Suprapubic skin (tissue), 4 donors: ENCODE measurements at regions not wholly inside any gene's neighbourhood (a gene's known extent, or its start where the extent isn't known, plus 50 kb on each side); places are given as distances from the start of the nearest gene placed in this dataset.

ENCODE experiments used
- DNase-seq, 2 donors: peaks; one replicate each; pipeline ENCODE4 v3.0.0-alpha.2; 2019; ENCODE audit warnings: low spot score in 2 of 2
- H3K27ac ChIP-seq: fragments of 200-600 bp; sonication (generic); one replicate; pipeline ENCODE4 v1.5.1; 2019
- H3K27me3 ChIP-seq: fragments of 200-600 bp; sonication (generic); one replicate; pipeline ENCODE4 v1.5.1; 2019
- H3K36me3 ChIP-seq: fragments of 200-600 bp; sonication (generic); one replicate; pipeline ENCODE4 v1.5.1; 2019
- H3K4me1 ChIP-seq: fragments of 200-600 bp; sonication (generic); one replicate; pipeline ENCODE4 v1.5.1; 2019
- H3K4me3 ChIP-seq: fragments of 200-600 bp; sonication (generic); one replicate; pipeline ENCODE4 v1.5.1; 2019; ENCODE audit warnings: mild to moderate bottlenecking
- H3K9me3 ChIP-seq: fragments of 200-600 bp; sonication (generic); one replicate; pipeline ENCODE4 v1.5.1; 2019
- EP300 ChIP-seq: sonication (generic); formaldehyde crosslinking; IDR thresholded peaks from one replicate; pipeline ENCODE4 v1.6.1; 2017; ENCODE audit warnings: antibody characterized with exemption
- POLR2A ChIP-seq, 2 donors: fragments of 450-650 bp; IDR thresholded peaks; one replicate each; pipeline ENCODE4 v1.6.1; 2017; ENCODE audit warnings: antibody characterized with exemption in 2 of 2, mild to moderate bottlenecking in 2 of 2, moderate library complexity in 2 of 2
- POLR2AphosphoS5 ChIP-seq, 3 donors: sonication (generic); formaldehyde crosslinking; IDR thresholded peaks; one replicate each; pipeline ENCODE4 v1.6.1; 2017; ENCODE audit warnings: antibody characterized with exemption in 3 of 3
- WGBS: methylation state at CpG from one replicate; pipeline ENCODE4 v1.1.5; 2018; 5-methylcytosine and 5-hydroxymethylcytosine counted together
- TF ChIP-seq, protein P1 (sequence below), 2 donors: fragments of 200-600 bp in 1 of 2; fragments of 450-650 bp in 1 of 2; sonication (generic) in 1 of 2; IDR thresholded peaks; one replicate each; pipeline ENCODE4 v1.5.1; 2016 to 2019; ENCODE audit warnings: antibody characterized with exemption in 2 of 2, mild to moderate bottlenecking in 1 of 2, moderate library complexity in 1 of 2

DNA sequence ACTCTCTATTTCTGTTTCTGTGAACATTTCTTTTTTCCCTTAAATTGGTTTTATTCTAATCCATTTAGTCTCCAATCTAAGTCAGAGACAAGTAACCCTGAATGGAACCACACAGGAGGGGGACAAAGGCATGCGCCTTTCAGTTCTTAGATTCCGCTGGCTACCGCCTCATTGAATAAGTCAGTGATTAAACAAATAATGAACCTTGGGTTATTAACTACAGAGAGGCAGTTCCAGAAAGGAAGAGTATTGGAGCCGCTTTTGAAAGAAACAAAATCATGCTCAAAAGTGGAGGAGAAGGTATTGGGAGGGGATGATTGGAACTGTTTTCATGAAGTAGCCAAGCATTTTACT is 459.8 kb upstream of the DAB1 start:
- Histone ChIP-seq H3K9me3 (no peaks in the 10 kb centered on the region), H3K4me1 (no peaks in the 10 kb centered on the region), H3K36me3 (no peaks in the 10 kb centered on the region), H3K27ac (no peak overlapping the region), H3K27me3 (no peaks in the 10 kb centered on the region), H3K4me3 (no peak overlapping the region)
- 94% methylated on average over 4 of the region's 4 CpGs for WGBS
- DNase-seq = no peak
- TF ChIP-seq, protein P1, sequence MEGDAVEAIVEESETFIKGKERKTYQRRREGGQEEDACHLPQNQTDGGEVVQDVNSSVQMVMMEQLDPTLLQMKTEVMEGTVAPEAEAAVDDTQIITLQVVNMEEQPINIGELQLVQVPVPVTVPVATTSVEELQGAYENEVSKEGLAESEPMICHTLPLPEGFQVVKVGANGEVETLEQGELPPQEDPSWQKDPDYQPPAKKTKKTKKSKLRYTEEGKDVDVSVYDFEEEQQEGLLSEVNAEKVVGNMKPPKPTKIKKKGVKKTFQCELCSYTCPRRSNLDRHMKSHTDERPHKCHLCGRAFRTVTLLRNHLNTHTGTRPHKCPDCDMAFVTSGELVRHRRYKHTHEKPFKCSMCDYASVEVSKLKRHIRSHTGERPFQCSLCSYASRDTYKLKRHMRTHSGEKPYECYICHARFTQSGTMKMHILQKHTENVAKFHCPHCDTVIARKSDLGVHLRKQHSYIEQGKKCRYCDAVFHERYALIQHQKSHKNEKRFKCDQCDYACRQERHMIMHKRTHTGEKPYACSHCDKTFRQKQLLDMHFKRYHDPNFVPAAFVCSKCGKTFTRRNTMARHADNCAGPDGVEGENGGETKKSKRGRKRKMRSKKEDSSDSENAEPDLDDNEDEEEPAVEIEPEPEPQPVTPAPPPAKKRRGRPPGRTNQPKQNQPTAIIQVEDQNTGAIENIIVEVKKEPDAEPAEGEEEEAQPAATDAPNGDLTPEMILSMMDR (IDR thresholded peaks at IDR 0.05) = no peak
- no peak for TF ChIP-seq POLR2A (IDR thresholded peaks at IDR 0.05)
- TF ChIP-seq EP300 = no peak
- no peak for TF ChIP-seq POLR2AphosphoS5 (IDR thresholded peaks at IDR 0.05)

DNA sequence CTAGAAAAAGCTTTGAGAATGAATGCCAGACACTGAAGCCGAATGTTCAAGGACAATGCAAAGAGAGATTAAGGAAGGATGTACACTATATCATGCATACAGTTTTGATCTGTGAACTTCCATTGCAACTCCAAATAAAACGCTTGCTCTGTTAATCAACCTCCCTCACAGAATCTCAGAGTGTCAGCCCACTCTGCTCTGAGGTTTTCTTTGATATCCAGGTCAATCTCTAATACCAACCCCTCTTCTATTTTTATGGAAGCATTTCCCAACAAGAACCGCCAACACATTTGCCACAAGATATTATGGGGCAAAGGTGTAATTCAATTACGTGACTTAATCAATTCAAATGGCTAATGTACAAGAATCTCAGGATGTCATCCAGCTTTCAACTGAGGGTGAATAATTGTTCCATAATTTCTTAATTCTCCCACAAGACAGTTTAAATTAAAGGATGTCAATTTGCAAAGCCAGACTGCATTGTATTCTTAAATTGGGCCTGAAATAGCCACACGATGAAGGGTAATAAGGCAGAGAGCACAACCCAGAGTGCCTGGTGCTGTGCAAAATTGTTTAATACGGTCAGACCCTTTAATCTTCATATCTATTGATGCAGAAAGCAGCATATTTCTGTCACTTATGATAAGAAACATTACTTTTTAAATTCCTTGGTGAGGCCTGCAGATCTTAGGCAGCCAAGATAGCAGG is 459.2 kb upstream of the DAB1 start:
- H3K4me1 ChIP-seq = no peaks in the 10 kb centered on the region
- no peaks in the 10 kb centered on the region for H3K27me3 ChIP-seq
- no peak overlapping the region for H3K4me3 ChIP-seq
- H3K27ac ChIP-seq = no peak overlapping the region
- no peaks in the 10 kb centered on the region for H3K36me3 ChIP-seq
- no peak for TF ChIP-seq EP300
- no peak for TF ChIP-seq POLR2AphosphoS5 (IDR thresholded peaks at IDR 0.05)
- TF ChIP-seq, protein P1 (IDR thresholded peaks at IDR 0.05) = no peak
- TF ChIP-seq POLR2A (IDR thresholded peaks at IDR 0.05) = no peak
- no peaks in the 10 kb centered on the region for H3K9me3 ChIP-seq
- 88% methylated on average over 6 of the region's 6 CpGs for WGBS
- DNase-seq = no peak

DNA sequence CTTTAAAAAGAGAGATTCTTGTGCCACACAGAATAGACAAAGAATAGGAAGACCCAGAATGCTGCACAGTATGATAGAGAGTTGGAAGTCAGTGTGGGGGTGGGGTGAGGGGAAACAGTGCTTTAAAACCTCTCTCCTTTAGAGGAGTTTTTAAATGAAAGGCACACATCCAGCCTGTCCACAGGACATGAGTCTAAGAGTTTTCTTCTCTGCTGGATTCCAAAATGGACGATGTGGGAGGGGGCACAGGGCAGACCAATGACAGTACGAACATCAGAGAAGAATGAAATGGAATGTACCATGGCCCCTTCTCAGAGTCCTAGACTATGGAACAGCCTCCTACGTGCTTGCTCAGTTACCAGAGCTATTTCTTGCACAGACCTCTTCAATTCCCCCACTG is 458.2 kb upstream of the DAB1 start:
- no peak for DNase-seq
- Histone ChIP-seq H3K27ac (no peak overlapping the region), H3K4me1 (no peaks in the 10 kb centered on the region), H3K36me3 (no peaks in the 10 kb centered on the region), H3K9me3 (no peaks in the 10 kb centered on the region), H3K27me3 (no peaks in the 10 kb centered on the region), H3K4me3 (no peak overlapping the region)
- 77% methylated on average over 3 of the region's 3 CpGs for WGBS
- TF ChIP-seq, protein P1 (IDR thresholded peaks at IDR 0.05) = no peak
- no peak for TF ChIP-seq EP300
- no peak for TF ChIP-seq POLR2A (IDR thresholded peaks at IDR 0.05)
- TF ChIP-seq POLR2AphosphoS5 (IDR thresholded peaks at IDR 0.05) = no peak

GRCh38 chr1:57881639-57882038 is 457.8 kb upstream of the DAB1 start:
- H3K27ac ChIP-seq = no peak overlapping the region
- no peak for TF ChIP-seq EP300
- H3K4me1 ChIP-seq = no peaks in the 10 kb centered on the region
- H3K27me3 ChIP-seq = no peaks in the 10 kb centered on the region
- no peak overlapping the region for H3K4me3 ChIP-seq
- H3K9me3 ChIP-seq = no peaks in the 10 kb centered on the region
- no peaks in the 10 kb centered on the region for H3K36me3 ChIP-seq
- 81% methylated on average over 2 of the region's 2 CpGs for WGBS
- no peak for DNase-seq

DNA sequence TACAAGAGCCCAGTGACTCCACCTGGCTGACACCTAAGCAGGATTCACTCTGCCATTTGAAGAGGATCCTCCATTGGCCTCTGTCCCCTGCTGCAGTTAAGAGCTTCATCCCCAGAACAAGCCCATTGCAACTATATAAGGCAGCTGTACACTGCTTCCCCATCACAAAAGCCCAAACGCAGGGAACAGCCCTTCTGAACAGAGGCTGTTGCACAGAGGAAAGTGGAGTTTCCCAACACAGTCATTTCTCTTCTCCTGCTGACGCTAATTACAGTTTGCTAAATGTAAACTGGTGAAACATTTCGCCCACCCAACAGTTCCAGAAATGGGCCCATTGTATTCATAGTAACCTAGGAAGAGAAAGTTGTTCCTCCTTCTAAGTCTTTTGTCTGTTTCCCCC is 455.8 kb upstream of the DAB1 start:
- Histone ChIP-seq H3K4me3 (no peak overlapping the region), H3K4me1 (no peaks in the 10 kb centered on the region), H3K36me3 (no peaks in the 10 kb centered on the region), H3K9me3 (no peaks in the 10 kb centered on the region), H3K27me3 (no peaks in the 10 kb centered on the region), H3K27ac (no peak overlapping the region)
- WGBS = 89% methylated on average over 3 of the region's 3 CpGs
- DNase-seq = no peak
- TF ChIP-seq POLR2A (IDR thresholded peaks at IDR 0.05) = no peak
- no peak for TF ChIP-seq POLR2AphosphoS5 (IDR thresholded peaks at IDR 0.05)
- TF ChIP-seq EP300 = no peak
- TF ChIP-seq, protein P1 (IDR thresholded peaks at IDR 0.05) = no peak

DNA sequence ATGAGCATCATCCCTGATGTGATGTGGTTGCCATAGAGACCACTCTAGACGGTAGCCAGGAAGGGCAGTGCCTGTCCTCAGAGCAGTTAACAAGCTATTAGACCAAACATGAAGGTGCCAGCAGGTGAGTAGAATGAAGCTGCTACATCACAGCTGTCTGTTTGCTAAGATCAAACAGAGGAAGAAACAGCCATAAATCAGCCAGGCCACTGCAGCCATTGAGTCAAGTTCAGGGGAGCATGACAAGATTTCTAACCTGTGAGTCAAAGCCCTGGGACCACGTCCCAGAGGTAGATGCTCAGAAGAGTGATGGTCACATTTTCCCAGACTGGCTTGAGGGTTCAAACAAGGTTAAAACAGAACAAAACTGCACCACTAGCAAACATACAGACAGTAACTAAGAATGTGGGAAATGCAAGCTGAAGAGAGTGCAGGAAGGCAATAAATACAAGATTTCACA is 450.6 kb upstream of the DAB1 start:
- Histone ChIP-seq H3K9me3 (no peaks in the 10 kb centered on the region), H3K4me3 (no peak overlapping the region), H3K36me3 (no peaks in the 10 kb centered on the region), H3K27ac (no peak overlapping the region), H3K4me1 (no peaks in the 10 kb centered on the region), H3K27me3 (no peaks in the 10 kb centered on the region)
- no peak for DNase-seq
- TF ChIP-seq, protein P1 (IDR thresholded peaks at IDR 0.05) = no peak
- TF ChIP-seq EP300 (no peak), POLR2AphosphoS5 (IDR thresholded peaks at IDR 0.05) (no peak), POLR2A (IDR thresholded peaks at IDR 0.05) (no peak)
- WGBS = 39% methylated on average over 2 of the region's 2 CpGs
